GM06990 (cell line): ENCODE measurements at regions not wholly inside any gene's neighbourhood (a gene's known extent, or its start where the extent isn't known, plus 50 kb on each side); places are given as distances from the start of the nearest gene placed in this dataset.

ENCODE experiments used
- DNase-seq: peaks from one replicate; pipeline ENCODE4 v3.0.0-alpha.2; 2011; ENCODE audit not compliant: insufficient read length; ENCODE audit errors: extremely low read depth
- H3K27me3 ChIP-seq: replicated peaks from 2 replicates; pipeline ENCODE4 v1.6.0; 2011; ENCODE audit warnings: low read length; ENCODE audit not compliant: control insufficient read depth, insufficient read depth
- H3K36me3 ChIP-seq: 2 replicates; pipeline ENCODE4 v1.5.1; 2011; ENCODE audit warnings: low read length; ENCODE audit not compliant: control insufficient read depth, insufficient read depth
- H3K4me3 ChIP-seq: replicated peaks from 2 replicates; pipeline ENCODE4 v1.5.1; 2011; ENCODE audit warnings: low read depth, mild to moderate bottlenecking, control low read depth, low read length
- CTCF ChIP-seq: IDR thresholded peaks from 2 replicates; pipeline ENCODE4 v1.5.1; 2011; ENCODE audit warnings: low read length, control low read depth, mild to moderate bottlenecking, inconsistent platforms; ENCODE audit not compliant: insufficient read depth, poor library complexity, severe bottlenecking

GRCh38 chr12:113766131-113766878, 199.8 kb downstream of the RBM19 start:
- H3K4me3 ChIP-seq: no peak overlapping the region
- 0 out of 2 replicates have a peak, but pooled peaks cover under 1% of the 10 kb centered on the region for H3K27me3 ChIP-seq
- DNase-seq: no peak
- TF ChIP-seq CTCF: no peak
- no peaks in the 10 kb centered on the region for H3K36me3 ChIP-seq

- H3K36me3 ChIP-seq: no peaks in the 10 kb centered on the region
- H3K4me3 ChIP-seq: no peak overlapping the region
- 0 out of 2 replicates have a peak, but pooled peaks cover 1% of the 10 kb centered on the region for H3K27me3 ChIP-seq
- no peak for TF ChIP-seq CTCF
- DNase-seq: no peak
Measured at GRCh38 chr12:113764661-113765060, 201.5 kb downstream of the RBM19 start.

GRCh38 chr12:113762882-113763816, 203.0 kb downstream of the RBM19 start:
- TF ChIP-seq CTCF: no peak
- H3K4me3 ChIP-seq: no peak overlapping the region
- DNase-seq: no peak
- H3K36me3 ChIP-seq: no peaks in the 10 kb centered on the region
- 0 out of 2 replicates have a peak, but pooled peaks cover 1% of the 10 kb centered on the region for H3K27me3 ChIP-seq

GRCh38 chr12:113762155-113762881, 203.8 kb downstream of the RBM19 start:
- H3K4me3 ChIP-seq: no peak overlapping the region
- H3K27me3 ChIP-seq: 0 out of 2 replicates have a peak, but pooled peaks cover 1% of the 10 kb centered on the region
- no peaks in the 10 kb centered on the region for H3K36me3 ChIP-seq
- no peak for TF ChIP-seq CTCF
- DNase-seq: no peak

- no peaks in the 10 kb centered on the region for H3K36me3 ChIP-seq
- H3K4me3 ChIP-seq: no peak overlapping the region
- H3K27me3 ChIP-seq: peaks cover 1% of the 10 kb centered on the region; the same call in 1 of the 2 replicates
- no peak for DNase-seq
- TF ChIP-seq CTCF: no peak
Measured at GRCh38 chr12:113759135-113759534, 207.0 kb downstream of the RBM19 start.
